AG20443 (cell line): ENCODE measurements at regions not wholly inside any gene's neighbourhood (a gene's known extent, or its start where the extent isn't known, plus 50 kb on each side); places are given as distances from the start of the nearest gene placed in this dataset.
"Not testable (repeated sequence)": the region's sequence is repeated elsewhere in the genome, so short reads cannot be mapped to it uniquely, and the experiment has no call there.

Experiments
- DNase-seq: peaks from one replicate; pipeline ENCODE4 v3.0.0; 2012; ENCODE audit warnings: low spot score, mixed read lengths

- not testable (repeated sequence) for DNase-seq
Measured at GRCh38 chr4:49575250-49575649, 589.2 kb downstream of the CWH43 start.

- DNase-seq: not testable (repeated sequence)
Measured at GRCh38 chr4:49578371-49578770, 592.3 kb downstream of the CWH43 start.

GRCh38 chr4:49578899-49579298, 592.8 kb downstream of the CWH43 start:
- peak; percentile 5 for DNase-seq

GRCh38 chr4:49580166-49580565, 594.1 kb downstream of the CWH43 start:
- not testable (repeated sequence) for DNase-seq

- not testable (repeated sequence) for DNase-seq
Measured at GRCh38 chr4:49588401-49588800, 602.3 kb downstream of the CWH43 start.

GRCh38 chr4:49618436-49618835, 632.4 kb downstream of the CWH43 start:
- DNase-seq: not testable (repeated sequence)

GRCh38 chr4:49626478-49626877, 640.4 kb downstream of the CWH43 start:
- DNase-seq: not testable (repeated sequence)
